SKM-1 treated with dmso at 0.1 percent for 144 hours (cell line): ENCODE measurements at regions not wholly inside any gene's neighbourhood (a gene's known extent, or its start where the extent isn't known, plus 50 kb on each side); places are given as distances from the start of the nearest gene placed in this dataset.

Experiments used
- DNase-seq: peaks from one replicate; lab custom pipeline; 2025; ENCODE audit not compliant: unreplicated experiment; lab: John Stamatoyannopoulos, UW

DNA sequence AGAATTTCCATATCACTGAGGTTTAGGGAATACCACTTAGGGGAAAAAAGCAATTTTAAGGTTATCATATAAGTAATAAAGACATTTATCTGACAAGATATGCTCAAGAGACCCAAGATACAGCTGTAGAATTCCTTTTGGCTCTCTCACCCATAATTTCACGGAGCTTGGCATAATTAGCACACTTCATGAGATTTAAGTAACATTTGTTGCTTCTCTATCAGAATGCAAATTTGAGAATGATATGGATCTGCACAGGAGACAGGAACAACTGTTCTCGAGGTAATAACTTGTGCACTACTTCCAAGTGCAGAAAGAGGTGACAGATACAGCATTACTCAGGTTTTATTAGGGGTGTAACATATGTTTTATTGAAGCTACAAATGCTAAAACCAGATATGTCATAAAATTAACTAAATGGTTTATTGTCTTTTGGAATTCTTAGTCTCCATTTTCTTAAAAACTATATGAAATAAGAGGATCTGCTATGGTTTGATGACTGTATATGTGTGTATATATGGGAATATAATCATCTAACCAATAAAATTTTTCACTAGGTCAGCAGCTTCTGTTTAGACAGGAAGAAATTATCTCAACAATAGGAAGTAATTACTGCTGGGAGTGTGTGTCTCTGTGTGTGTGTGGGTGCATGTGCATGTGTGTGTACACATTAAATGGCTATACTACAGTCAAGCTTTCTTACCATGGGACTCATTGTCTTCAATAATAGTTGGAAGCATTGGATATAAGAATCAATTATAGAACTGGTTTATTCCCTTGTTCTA is 401.3 kb downstream of the PCDH17 start:
- DNase-seq, result no peak

- DNase-seq, result no peak
Measured at GRCh38 chr13:58043971-58044370, 412.4 kb downstream of the PCDH17 start.

- DNase-seq, result no peak
Measured at GRCh38 chr13:58048670-58049069, 417.1 kb downstream of the PCDH17 start.

GRCh38 chr13:58051396-58051795 is 419.9 kb downstream of the PCDH17 start:
- DNase-seq, result no peak

GRCh38 chr13:58051807-58052375 is 420.3 kb downstream of the PCDH17 start:
- DNase-seq, result no peak

- DNase-seq, result no peak
Measured at GRCh38 chr13:58056426-58056825, 424.9 kb downstream of the PCDH17 start.

GRCh38 chr13:58059624-58060023 is 428.1 kb downstream of the PCDH17 start:
- DNase-seq, result no peak

DNA sequence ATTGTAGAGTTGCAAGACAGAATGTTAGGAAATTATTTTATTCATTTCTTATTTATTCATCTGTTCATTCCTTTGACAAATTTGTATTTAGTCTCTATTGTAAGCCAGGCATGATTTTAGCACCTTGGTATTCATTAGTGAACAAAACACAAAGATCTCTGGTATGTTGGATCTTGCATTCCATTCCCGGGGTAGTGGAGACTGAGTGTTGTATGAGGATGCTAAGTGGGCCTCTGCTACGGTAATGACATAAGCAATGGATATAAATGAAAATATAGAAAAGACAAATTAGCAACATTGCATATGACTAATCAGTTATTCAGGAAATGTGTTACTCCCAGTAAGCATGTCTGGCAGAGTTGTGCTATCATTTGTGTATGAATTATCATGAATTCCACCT is 449.3 kb downstream of the PCDH17 start:
- no peak for DNase-seq

DNA sequence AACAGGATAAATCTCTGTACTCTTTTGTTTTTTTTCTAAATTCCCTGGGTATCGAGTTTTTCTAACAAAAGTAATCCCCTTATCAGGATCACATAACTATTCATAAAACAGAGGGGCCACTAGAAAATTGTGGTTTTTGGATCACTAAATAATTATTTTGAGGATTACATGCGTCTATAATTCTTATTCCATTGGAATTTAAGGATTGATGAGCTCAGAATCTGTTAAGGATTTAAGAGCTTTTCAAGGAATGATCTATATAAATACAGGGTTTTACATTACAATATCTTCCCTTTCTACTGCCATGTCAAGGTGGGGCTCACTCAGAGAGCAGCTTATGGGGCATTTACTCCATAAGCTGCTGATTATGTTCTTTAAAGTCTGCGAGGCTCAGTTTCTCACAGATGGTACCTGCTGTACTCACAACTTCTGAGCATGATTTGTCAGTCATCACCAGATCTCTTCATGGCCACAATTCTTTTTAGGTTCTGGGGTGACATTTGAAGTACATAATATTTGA is 449.8 kb downstream of the PCDH17 start:
- DNase-seq, result no peak

- no peak for DNase-seq
Measured at GRCh38 chr13:58083064-58083463, 451.5 kb downstream of the PCDH17 start.

DNA sequence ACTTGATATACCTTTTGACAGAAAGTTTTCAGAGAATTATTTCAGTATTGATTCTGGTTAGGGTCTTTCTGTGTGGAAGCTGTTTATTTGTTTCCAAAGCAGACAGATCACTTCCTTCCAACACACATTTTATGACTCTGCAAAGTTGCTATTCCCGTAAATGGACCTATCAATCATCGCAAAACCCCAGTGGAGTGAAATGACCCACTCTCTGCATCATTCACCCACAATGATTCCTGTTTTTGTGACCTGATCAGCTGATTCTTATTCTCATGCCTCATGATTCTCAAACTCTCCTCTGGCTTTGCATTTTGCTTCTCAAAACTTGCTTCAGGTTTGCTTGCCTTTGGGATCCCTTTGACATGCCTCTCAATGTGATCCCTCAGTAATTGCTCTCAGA is 453.7 kb downstream of the PCDH17 start:
- no peak for DNase-seq

DNA sequence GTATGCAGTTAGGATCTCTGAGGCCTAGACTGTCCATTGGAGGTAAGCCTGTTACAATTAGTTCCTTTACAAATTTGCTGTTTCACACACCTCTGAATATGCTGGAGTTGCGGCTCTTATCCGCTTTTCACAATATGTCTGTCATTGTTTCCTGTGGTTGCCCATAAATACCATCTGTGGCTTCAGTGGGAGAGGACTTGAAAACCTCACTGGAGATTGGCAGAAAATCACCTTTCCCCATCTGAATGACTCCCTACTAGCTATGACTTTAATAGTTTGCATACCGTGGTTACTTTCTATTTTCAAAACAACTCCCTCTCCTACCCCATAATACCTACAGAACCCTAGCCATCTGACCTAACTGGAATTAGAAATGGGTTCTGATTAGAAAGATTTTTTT is 454.3 kb downstream of the PCDH17 start:
- DNase-seq, result no peak

DNA sequence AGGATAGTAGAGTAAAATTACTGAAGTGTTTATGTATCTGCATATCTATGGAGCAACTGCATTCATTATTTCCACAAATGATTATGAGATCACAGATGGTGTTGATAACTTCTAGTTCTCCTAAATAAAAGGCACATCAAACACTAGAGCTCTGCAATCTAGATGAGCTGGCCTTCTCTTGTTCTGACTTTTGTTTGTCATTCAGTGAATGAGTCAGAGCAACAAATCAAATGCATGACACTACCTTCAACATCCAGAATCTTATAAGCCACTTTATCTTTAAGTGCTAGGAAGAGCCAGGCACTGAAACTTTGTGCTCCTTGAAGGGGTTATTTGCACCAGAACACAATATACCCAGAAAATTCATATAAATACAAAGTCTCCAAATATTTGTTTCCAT is 456.0 kb downstream of the PCDH17 start:
- DNase-seq, result no peak

- no peak for DNase-seq
Measured at GRCh38 chr13:58093394-58093793, 461.9 kb downstream of the PCDH17 start.

DNA sequence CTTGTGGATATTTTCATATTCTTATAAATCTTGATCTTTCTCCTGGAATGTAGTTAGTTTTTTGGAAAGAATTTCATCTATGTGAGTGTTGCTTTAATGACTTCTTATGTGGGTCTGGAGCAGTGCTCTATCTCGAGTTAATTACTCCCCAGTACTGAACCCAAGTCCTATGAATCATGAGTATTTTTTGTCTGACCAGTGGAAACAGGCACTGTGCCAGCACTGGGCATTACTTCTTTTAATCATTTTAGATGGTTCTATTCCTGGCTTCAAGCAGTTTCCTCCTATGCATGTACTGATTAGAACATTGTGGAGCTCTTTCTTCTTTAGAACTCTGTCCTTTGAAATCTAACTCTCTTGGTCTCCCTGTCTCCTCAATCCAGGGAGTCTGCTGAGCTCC is 466.3 kb downstream of the PCDH17 start:
- DNase-seq, result no peak

DNA sequence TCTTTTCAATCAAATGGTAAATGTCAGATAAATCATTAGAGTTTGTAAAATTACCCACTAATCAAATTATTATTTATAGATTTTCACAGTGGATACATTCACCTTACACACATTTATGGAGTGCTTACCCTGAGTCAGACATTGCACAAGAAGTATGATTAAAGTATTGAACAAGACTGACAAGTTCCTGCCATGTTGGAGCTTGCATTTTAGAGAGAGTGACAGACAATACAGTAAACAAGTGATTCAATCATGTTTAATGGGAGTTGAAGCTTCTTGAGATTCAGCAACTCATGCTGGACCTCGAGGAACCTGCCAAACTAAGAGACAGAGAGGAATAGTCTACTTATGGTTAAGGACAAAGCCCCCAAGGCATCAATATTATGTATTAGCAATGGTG is 487.8 kb downstream of the PCDH17 start:
- no peak for DNase-seq

DNA sequence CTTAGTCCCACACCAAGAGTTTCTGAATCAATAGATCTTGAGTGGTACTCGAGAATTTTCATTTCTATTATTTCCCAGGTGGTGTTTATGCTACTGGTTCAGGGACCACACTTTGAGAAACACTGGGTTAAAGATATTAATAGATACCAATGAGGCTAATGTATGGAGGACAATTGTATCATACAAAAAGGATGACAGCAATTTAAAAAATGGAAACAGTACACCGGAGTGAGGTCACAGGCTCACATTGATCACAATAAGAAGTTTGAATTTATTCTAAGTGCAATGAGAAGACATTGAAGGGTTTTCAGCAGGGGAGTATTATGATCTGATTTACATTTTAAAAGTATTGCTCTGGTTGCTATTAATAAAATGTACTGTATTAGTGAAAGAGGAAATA is 488.3 kb downstream of the PCDH17 start:
- no peak for DNase-seq

- no peak for DNase-seq
Measured at GRCh38 chr13:58126496-58126895, 495.0 kb downstream of the PCDH17 start.

DNA sequence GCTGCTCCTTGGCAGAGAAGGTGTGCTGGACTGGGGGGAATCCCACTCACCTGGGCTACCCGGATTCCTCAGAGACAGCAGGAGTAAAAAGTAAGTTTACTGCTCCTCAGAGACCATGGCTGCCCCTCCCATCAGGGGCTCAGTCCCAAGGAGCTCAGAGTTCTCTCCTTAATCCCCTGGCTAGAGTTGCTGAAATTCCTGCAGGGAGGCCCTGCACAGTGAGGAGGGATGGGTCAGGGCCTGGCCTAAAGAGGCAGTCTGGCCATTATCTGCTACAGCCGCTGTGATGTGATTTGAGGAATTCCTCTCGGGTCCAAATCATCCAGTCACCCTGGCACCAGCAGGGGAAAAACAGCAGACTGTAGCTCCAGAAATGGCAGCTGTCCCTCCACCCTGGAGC is 502.5 kb downstream of the PCDH17 start:
- no peak for DNase-seq

GRCh38 chr13:58134525-58134924 is 503.0 kb downstream of the PCDH17 start:
- DNase-seq, result no peak

GRCh38 chr13:58142952-58143351 is 511.4 kb downstream of the PCDH17 start:
- DNase-seq, result no peak

GRCh38 chr13:58144616-58145015 is 513.1 kb downstream of the PCDH17 start:
- DNase-seq, result no peak

DNA sequence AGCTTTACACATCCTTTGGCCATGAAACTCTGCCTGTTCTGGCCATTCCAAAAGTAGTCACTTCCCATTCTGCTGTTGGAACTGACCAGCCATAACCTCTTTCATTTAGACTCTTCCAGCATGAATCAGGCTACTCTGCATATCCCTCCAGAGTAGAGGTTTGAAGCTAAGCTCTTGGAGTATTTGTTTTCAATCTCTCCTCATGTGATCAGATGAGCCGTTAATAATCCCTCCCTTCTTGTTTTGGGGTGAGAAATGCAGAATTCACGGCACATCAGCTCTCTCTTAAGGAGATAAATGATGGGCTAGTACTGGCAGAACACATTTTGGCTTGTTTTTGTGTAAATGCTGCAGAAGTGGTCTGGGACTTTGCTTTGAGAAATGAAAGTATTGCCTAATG is 519.9 kb downstream of the PCDH17 start:
- DNase-seq, result no peak
